GM12892 (cell line): ENCODE measurements at regions not wholly inside any gene's neighbourhood (a gene's known extent, or its start where the extent isn't known, plus 50 kb on each side); places are given as distances from the start of the nearest gene placed in this dataset.

Experiments used
- DNase-seq: peaks from one replicate; pipeline ENCODE4 v3.0.0; 2011; ENCODE audit not compliant: insufficient read length
- FAIRE-seq: peaks from 2 replicates; lab custom pipeline; 2011; peaks lifted over from hg19 to GRCh38; lab: Jason Lieb, UNC
- POLR2A ChIP-seq: IDR thresholded peaks from 2 replicates; pipeline ENCODE4 v1.6.1; 2011; ENCODE audit warnings: low read depth, low read length, control low read depth
- POLR2AphosphoS5 ChIP-seq: IDR thresholded peaks from 2 replicates; pipeline ENCODE4 v1.6.1; 2011; ENCODE audit warnings: low read depth, low read length, control low read depth
- TAF1 ChIP-seq: IDR thresholded peaks from 2 replicates; pipeline ENCODE4 v1.6.1; 2011; ENCODE audit warnings: low read depth, mild to moderate bottlenecking, control low read depth, low read length, borderline replicate concordance

GRCh38 chr5:143703659-143704058 lies 108.3 kb upstream of the HMHB1 start:
- no peak for DNase-seq
- TF ChIP-seq POLR2A (no peak), POLR2AphosphoS5 (no peak), TAF1 (no peak)
- no peak for FAIRE-seq

- DNase-seq (no peak), FAIRE-seq (no peak)
- TF ChIP-seq POLR2A (no peak), TAF1 (no peak), POLR2AphosphoS5 (no peak)
These were observed 110.5 kb upstream of the HMHB1 start for GRCh38 chr5:143701493-143701892.

- DNase-seq (no peak), FAIRE-seq (no peak)
- no peak for TF ChIP-seq TAF1
- no peak for TF ChIP-seq POLR2AphosphoS5
- TF ChIP-seq POLR2A, result no peak
These were observed 111.0 kb upstream of the HMHB1 start for GRCh38 chr5:143700994-143701393.

- DNase-seq (no peak), FAIRE-seq (no peak)
- TF ChIP-seq TAF1 (no peak), POLR2A (no peak), POLR2AphosphoS5 (no peak)
These were observed 112.8 kb upstream of the HMHB1 start for GRCh38 chr5:143699121-143699520.

- DNase-seq, result no peak
- TF ChIP-seq POLR2AphosphoS5, result no peak
- TF ChIP-seq TAF1, result no peak
- no peak for TF ChIP-seq POLR2A
- no peak for FAIRE-seq
These were observed 113.4 kb upstream of the HMHB1 start for GRCh38 chr5:143698574-143698973.

GRCh38 chr5:143696921-143697320 lies 115.0 kb upstream of the HMHB1 start:
- TF ChIP-seq POLR2AphosphoS5 (no peak), POLR2A (no peak), TAF1 (no peak)
- DNase-seq (no peak), FAIRE-seq (no peak)

GRCh38 chr5:143695941-143696340 lies 116.0 kb upstream of the HMHB1 start:
- DNase-seq (no peak), FAIRE-seq (no peak)
- no peak for TF ChIP-seq POLR2A
- TF ChIP-seq TAF1, result no peak
- TF ChIP-seq POLR2AphosphoS5, result no peak

- FAIRE-seq (no peak), DNase-seq (no peak)
- no peak for TF ChIP-seq POLR2A
- no peak for TF ChIP-seq TAF1
- no peak for TF ChIP-seq POLR2AphosphoS5
These were observed 116.6 kb upstream of the HMHB1 start for GRCh38 chr5:143695244-143695864.

GRCh38 chr5:143694357-143694756 lies 117.6 kb upstream of the HMHB1 start:
- no peak for DNase-seq
- no peak for TF ChIP-seq POLR2A
- TF ChIP-seq TAF1, result no peak
- TF ChIP-seq POLR2AphosphoS5, result no peak
- no peak for FAIRE-seq

- TF ChIP-seq POLR2A, result no peak
- FAIRE-seq, result no peak
- DNase-seq, result no peak
These were observed 118.2 kb upstream of the HMHB1 start for GRCh38 chr5:143693651-143694252.

GRCh38 chr5:143692342-143692741 lies 119.6 kb upstream of the HMHB1 start:
- FAIRE-seq, result no peak
- TF ChIP-seq POLR2A, result no peak
- no peak for TF ChIP-seq POLR2AphosphoS5
- TF ChIP-seq TAF1, result no peak
- DNase-seq, result no peak

GRCh38 chr5:143691945-143692290 lies 120.0 kb upstream of the HMHB1 start:
- no peak for FAIRE-seq
- DNase-seq, result no peak
- no peak for TF ChIP-seq TAF1
- TF ChIP-seq POLR2A, result no peak
- TF ChIP-seq POLR2AphosphoS5, result no peak
